UCSD-AML1 (cell line): ENCODE measurements at regions not wholly inside any gene's neighbourhood (a gene's known extent, or its start where the extent isn't known, plus 50 kb on each side); places are given as distances from the start of the nearest gene placed in this dataset.

Source experiments
- DNase-seq: peaks from one replicate; lab custom pipeline; 2025; ENCODE audit not compliant: unreplicated experiment; lab: John Stamatoyannopoulos, UW

- no peak for DNase-seq
These were observed 199.8 kb upstream of the NAV3 start for GRCh38 chr12:77630790-77631445.

- no peak for DNase-seq
These were observed 200.3 kb upstream of the NAV3 start for GRCh38 chr12:77630344-77630743.

- DNase-seq: no peak
These were observed 201.6 kb upstream of the NAV3 start for GRCh38 chr12:77629141-77629540.

- no peak for DNase-seq
These were observed 205.3 kb upstream of the NAV3 start for GRCh38 chr12:77625441-77625840.

- no peak for DNase-seq
These were observed 211.3 kb upstream of the NAV3 start for GRCh38 chr12:77619425-77619824.

- no peak for DNase-seq
These were observed 212.9 kb upstream of the NAV3 start for GRCh38 chr12:77617818-77618217.

- DNase-seq: no peak
These were observed 215.4 kb upstream of the NAV3 start for GRCh38 chr12:77615332-77615731.

- DNase-seq: no peak
These were observed 217.3 kb upstream of the NAV3 start for GRCh38 chr12:77613411-77613810.

- DNase-seq: no peak
These were observed 220.2 kb upstream of the NAV3 start for GRCh38 chr12:77610446-77610845.

GRCh38 chr12:77609016-77609415 lies 221.7 kb upstream of the NAV3 start:
- DNase-seq: no peak

- DNase-seq: no peak
These were observed 222.3 kb upstream of the NAV3 start for GRCh38 chr12:77608271-77608824.

- no peak for DNase-seq
These were observed 224.3 kb upstream of the NAV3 start for GRCh38 chr12:77606348-77606747.

GRCh38 chr12:77603946-77604345 lies 226.7 kb upstream of the NAV3 start:
- DNase-seq: no peak

GRCh38 chr12:77601069-77601468 lies 229.6 kb upstream of the NAV3 start:
- DNase-seq: no peak

- no peak for DNase-seq
These were observed 230.2 kb upstream of the NAV3 start for GRCh38 chr12:77600468-77600843.

GRCh38 chr12:77599782-77600467 lies 230.8 kb upstream of the NAV3 start:
- DNase-seq: no peak

GRCh38 chr12:77594366-77594765 lies 236.3 kb upstream of the NAV3 start:
- DNase-seq: no peak

GRCh38 chr12:77592836-77593235 lies 237.9 kb upstream of the NAV3 start:
- DNase-seq: no peak

- DNase-seq: no peak
These were observed 238.5 kb upstream of the NAV3 start for GRCh38 chr12:77591959-77592743.

- no peak for DNase-seq
These were observed 240.4 kb upstream of the NAV3 start for GRCh38 chr12:77590306-77590705.

- DNase-seq: no peak
These were observed 245.8 kb upstream of the NAV3 start for GRCh38 chr12:77584860-77585259.
